PC-3 (cell line): ENCODE measurements at regions not wholly inside any gene's neighbourhood (a gene's known extent, or its start where the extent isn't known, plus 50 kb on each side); places are given as distances from the start of the nearest gene placed in this dataset.

Experiments
- CTCF ChIP-seq: fragments of 300-600 bp; sonication (generic); conservative IDR thresholded peaks from 2 replicates; pipeline ENCODE4 v1.5.1; 2017; ENCODE audit warnings: antibody characterized with exemption, low read depth, mild to moderate bottlenecking, low read length
- EZH2 ChIP-seq: fragments of 300-600 bp; sonication (generic); IDR thresholded peaks from one replicate; pipeline ENCODE4 v1.6.1; 2017; ENCODE audit warnings: antibody characterized with exemption, mild to moderate bottlenecking, low read length; ENCODE audit not compliant: unreplicated experiment
- EZH2phosphoT487 ChIP-seq: fragments of 300-600 bp; sonication (generic); IDR thresholded peaks from 2 replicates; pipeline ENCODE4 v1.6.1; 2018; ENCODE audit warnings: mild to moderate bottlenecking, antibody characterized with exemption, low read length, borderline replicate concordance

GRCh38 chr5:92519811-92520632 is 1061.0 kb downstream of the NR2F1-AS1 start:
- TF ChIP-seq EZH2phosphoT487, result no peak
- no peak for TF ChIP-seq CTCF
- no peak for TF ChIP-seq EZH2
